Neural cell (in vitro differentiated cells): ENCODE measurements at regions not wholly inside any gene's neighbourhood (a gene's known extent, or its start where the extent isn't known, plus 50 kb on each side); places are given as distances from the start of the nearest gene placed in this dataset.

Experiments
- H2AFZ ChIP-seq: fragments of 200-600, 300-800 bp; sonication (generic), shearing (Covaris generic); 2 replicates; pipeline ENCODE4 v1.6.0; 2014; ENCODE audit warnings: low read depth, mild to moderate bottlenecking, antibody characterized with exemption, low read length, moderate library complexity
- H3F3A ChIP-seq: fragments of 200-600 bp; shearing (Covaris generic); 2 replicates; pipeline ENCODE4 v1.6.1; 2016; ENCODE audit warnings: mild to moderate bottlenecking, moderate library complexity, mixed read lengths, antibody characterized with exemption, low read length; ENCODE audit not compliant: insufficient read depth, poor library complexity, severe bottlenecking
- H3K27ac ChIP-seq: fragments of 200-600, 300-800 bp; sonication (generic), shearing (Covaris generic); 2 replicates; pipeline ENCODE4 v1.5.1; 2014; ENCODE audit warnings: mild to moderate bottlenecking, low read length, moderate library complexity
- H3K27me3 ChIP-seq: fragments of 300-800, 200-600 bp; sonication (generic), shearing (Covaris generic); 2 replicates; pipeline ENCODE4 v1.6.0; 2014; ENCODE audit warnings: mild to moderate bottlenecking, low read depth, low read length, moderate library complexity; ENCODE audit not compliant: insufficient read depth
- H3K36me3 ChIP-seq: fragments of 300-800, 200-600 bp; sonication (generic), shearing (Covaris generic); 2 replicates; pipeline ENCODE4 v1.5.1; 2014; ENCODE audit warnings: mild to moderate bottlenecking, antibody characterized with exemption, low read length, moderate library complexity; ENCODE audit not compliant: insufficient read depth
- H3K4me2 ChIP-seq: fragments of 300-800, 200-600 bp; sonication (generic), shearing (Covaris generic); 2 replicates; pipeline ENCODE4 v1.6.0; 2014; ENCODE audit warnings: mild to moderate bottlenecking, low read length
- H3K4me3 ChIP-seq: fragments of 300-800, 200-600 bp; sonication (generic), shearing (Covaris generic); 2 replicates; pipeline ENCODE4 v1.5.1; 2014; ENCODE audit warnings: mild to moderate bottlenecking, low read length, moderate library complexity
- H3K79me2 ChIP-seq: fragments of 200-600 bp; shearing (Covaris generic); replicated peaks from 2 replicates; pipeline ENCODE4 v1.6.0; 2014; ENCODE audit warnings: mild to moderate bottlenecking, low read length, moderate library complexity; ENCODE audit not compliant: insufficient read depth
- H3K9ac ChIP-seq: fragments of 300-800, 200-600 bp; sonication (generic), shearing (Covaris generic); 2 replicates; pipeline ENCODE4 v1.6.1; 2016; ENCODE audit warnings: mild to moderate bottlenecking, low read length, mixed read lengths
- H3K9me2 ChIP-seq: fragments of 200-600 bp; shearing (Covaris generic); 2 replicates; pipeline ENCODE4 v1.6.1; 2016; ENCODE audit warnings: mild to moderate bottlenecking, low read length, mixed read lengths; ENCODE audit not compliant: insufficient read depth
- H3K9me3 ChIP-seq: fragments of 200-600, 300-800 bp; sonication (generic), shearing (Covaris generic); 2 replicates; pipeline ENCODE4 v1.6.1; 2016; ENCODE audit warnings: mild to moderate bottlenecking, mixed run types, low read length, moderate library complexity, mixed read lengths
- H4K20me1 ChIP-seq: fragments of 200-600 bp; shearing (Covaris generic); 2 replicates; pipeline ENCODE4 v1.6.1; 2016; ENCODE audit warnings: mild to moderate bottlenecking, mixed run types; ENCODE audit not compliant: insufficient read depth
- CTCF ChIP-seq: fragments of 450-650 bp; IDR thresholded peaks from 2 replicates; pipeline ENCODE4 v1.5.1; 2014; ENCODE audit warnings: antibody characterized with exemption, mild to moderate bottlenecking, moderate library complexity; ENCODE audit not compliant: poor library complexity, severe bottlenecking
- EP300 ChIP-seq: fragments of 450-650 bp; conservative IDR thresholded peaks from 2 replicates; pipeline ENCODE4 v1.6.1; 2014; ENCODE audit warnings: antibody characterized with exemption, mild to moderate bottlenecking, moderate library complexity; ENCODE audit not compliant: poor library complexity, severe bottlenecking
- EZH2 ChIP-seq: fragments of 200-600, 300-800 bp; shearing (Covaris generic), sonication (generic); IDR thresholded peaks from 2 replicates; pipeline ENCODE4 v1.6.1; 2014; ENCODE audit warnings: antibody characterized with exemption, low read length, borderline replicate concordance, mild to moderate bottlenecking; ENCODE audit not compliant: insufficient read depth, poor library complexity, severe bottlenecking
- MXI1 ChIP-seq: fragments of 450-650 bp; conservative IDR thresholded peaks from 2 replicates; pipeline ENCODE4 v1.6.1; 2014; ENCODE audit warnings: antibody characterized with exemption, mild to moderate bottlenecking; ENCODE audit not compliant: poor library complexity, severe bottlenecking
- POLR2AphosphoS5 ChIP-seq: IDR thresholded peaks from 2 replicates; pipeline ENCODE4 v1.6.1; 2012
- RAD21 ChIP-seq: fragments of 450-650 bp; conservative IDR thresholded peaks from 2 replicates; pipeline ENCODE4 v1.6.1; 2014; ENCODE audit warnings: antibody characterized with exemption, mild to moderate bottlenecking, moderate library complexity
- REST ChIP-seq: IDR thresholded peaks from 2 replicates; pipeline ENCODE4 v1.6.1; 2012; ENCODE audit warnings: borderline replicate concordance
- SMC3 ChIP-seq: fragments of 450-650 bp; conservative IDR thresholded peaks from 2 replicates; pipeline ENCODE4 v1.6.1; 2014; ENCODE audit warnings: antibody characterized with exemption, mild to moderate bottlenecking, moderate library complexity; ENCODE audit not compliant: poor library complexity
- TAF1 ChIP-seq: IDR thresholded peaks from 2 replicates; pipeline ENCODE4 v1.6.1; 2012; ENCODE audit warnings: low read depth

GRCh38 chr12:108017472-108018057, 111.5 kb upstream of the WSCD2 start:
- Histone ChIP-seq H3K27ac (peak overlapping the region; percentile 22), H3K9me2 (no peaks in the 10 kb centered on the region), H2AFZ (no peak overlapping the region), H4K20me1 (no peaks in the 10 kb centered on the region), H3F3A (no peaks in the 10 kb centered on the region), H3K27me3 (no peaks in the 10 kb centered on the region), H3K79me2 (no peaks in the 10 kb centered on the region), H3K4me3 (peak overlapping the region; percentile 32), H3K9ac (no peak overlapping the region), H3K4me2 (no peak overlapping the region), H3K9me3 (no peaks in the 10 kb centered on the region), H3K36me3 (no peaks in the 10 kb centered on the region)
- no peak for TF ChIP-seq TAF1
- TF ChIP-seq POLR2AphosphoS5 = peak; percentile 33
- TF ChIP-seq REST = peak; percentile 96
- TF ChIP-seq RAD21 = no peak
- peak; percentile 15 for TF ChIP-seq EP300

GRCh38 chr12:108019862-108020261, 109.2 kb upstream of the WSCD2 start:
- H3K27ac ChIP-seq = no peak overlapping the region
- H3K27me3 ChIP-seq = no peaks in the 10 kb centered on the region
- no peak overlapping the region for H3K4me2 ChIP-seq
- no peak overlapping the region for H2AFZ ChIP-seq
- TF ChIP-seq REST = no peak
- no peaks in the 10 kb centered on the region for H3K9me3 ChIP-seq
- no peaks in the 10 kb centered on the region for H3K36me3 ChIP-seq
- H4K20me1 ChIP-seq = no peaks in the 10 kb centered on the region
- H3K4me3 ChIP-seq = no peak overlapping the region
- H3F3A ChIP-seq = no peaks in the 10 kb centered on the region
- H3K79me2 ChIP-seq = no peaks in the 10 kb centered on the region
- no peaks in the 10 kb centered on the region for H3K9me2 ChIP-seq
- H3K9ac ChIP-seq = no peak overlapping the region

GRCh38 chr12:108021141-108021540, 107.9 kb upstream of the WSCD2 start:
- no peaks in the 10 kb centered on the region for H3K9me3 ChIP-seq
- H3K4me3 ChIP-seq = no peak overlapping the region
- no peaks in the 10 kb centered on the region for H3K27me3 ChIP-seq
- H3K9ac ChIP-seq = no peak overlapping the region
- TF ChIP-seq REST (no peak), SMC3 (no peak), EZH2 (no peak), RAD21 (no peak), CTCF (no peak), POLR2AphosphoS5 (no peak), MXI1 (no peak), TAF1 (no peak), EP300 (no peak)
- H3K36me3 ChIP-seq = no peaks in the 10 kb centered on the region
- no peaks in the 10 kb centered on the region for H3K79me2 ChIP-seq
- no peaks in the 10 kb centered on the region for H3F3A ChIP-seq
- no peak overlapping the region for H3K27ac ChIP-seq
- H2AFZ ChIP-seq = no peak overlapping the region
- H3K9me2 ChIP-seq = no peaks in the 10 kb centered on the region
- no peaks in the 10 kb centered on the region for H4K20me1 ChIP-seq
- H3K4me2 ChIP-seq = no peak overlapping the region
